GM12865 (cell line): ENCODE measurements at regions not wholly inside any gene's neighbourhood (a gene's known extent, or its start where the extent isn't known, plus 50 kb on each side); places are given as distances from the start of the nearest gene placed in this dataset.

Experiments used
- DNase-seq: peaks from one replicate; pipeline ENCODE4 v3.0.0; 2010; ENCODE audit warnings: low read depth
- H3K4me3 ChIP-seq: 2 replicates; pipeline ENCODE4 v1.5.1; 2011; ENCODE audit warnings: mild to moderate bottlenecking, low read depth, low read length, control low read depth
- CTCF ChIP-seq: IDR thresholded peaks from 2 replicates; pipeline ENCODE4 v1.5.1; 2011; ENCODE audit warnings: low read length, control low read depth, low read depth, inconsistent platforms; ENCODE audit not compliant: insufficient read depth; ENCODE audit errors: missing control alignments

GRCh38 chr21:26284531-26284930 is 114.0 kb upstream of the APP start:
- no peak overlapping the region for H3K4me3 ChIP-seq
- DNase-seq, result no peak
- TF ChIP-seq CTCF, result no peak

- TF ChIP-seq CTCF, result no peak
- no peak overlapping the region for H3K4me3 ChIP-seq
- no peak for DNase-seq
Observed at GRCh38 chr21:26282058-26282457, 111.5 kb upstream of the APP start.

GRCh38 chr21:26281506-26281905 is 110.9 kb upstream of the APP start:
- no peak overlapping the region for H3K4me3 ChIP-seq
- TF ChIP-seq CTCF, result no peak
- no peak for DNase-seq

GRCh38 chr21:26280775-26281174 is 110.2 kb upstream of the APP start:
- no peak for TF ChIP-seq CTCF
- DNase-seq, result no peak
- no peak overlapping the region for H3K4me3 ChIP-seq

- DNase-seq, result no peak
- H3K4me3 ChIP-seq, result no peak overlapping the region
- no peak for TF ChIP-seq CTCF
Observed at GRCh38 chr21:26280148-26280547, 109.6 kb upstream of the APP start.

- DNase-seq, result no peak
- H3K4me3 ChIP-seq, result no peak overlapping the region
- no peak for TF ChIP-seq CTCF
Observed at GRCh38 chr21:26275801-26276200, 105.2 kb upstream of the APP start.

GRCh38 chr21:26273686-26274313 is 103.2 kb upstream of the APP start:
- no peak for DNase-seq
- no peak for TF ChIP-seq CTCF
- H3K4me3 ChIP-seq, result no peak overlapping the region
